ENCODE measurements at regions not wholly inside any gene's neighbourhood (a gene's known extent, or its start where the extent isn't known, plus 50 kb on each side); places are given as distances from the start of the nearest gene placed in this dataset.
"Not testable (repeated sequence)": the region's sequence is repeated elsewhere in the genome, so short reads cannot be mapped to it uniquely, and the experiment has no call there.

GRCh38 chr3:177351206-177351605 lies 153.9 kb upstream of the TBL1XR1 start:
- no peaks in the 10 kb centered on the region for H3K9me3 ChIP-seq
- no peaks in the 10 kb centered on the region for H3K4me1 ChIP-seq
- H3K36me3 ChIP-seq = no peaks in the 10 kb centered on the region
- no peak overlapping the region for H3K27ac ChIP-seq
- no peak for DNase-seq (ENCODE audit: low spot score in 2 of 2)
- H3K4me3 ChIP-seq = no peak overlapping the region
- no peak for TF ChIP-seq POLR2A (IDR thresholded peaks at IDR 0.05)
- no peak for TF ChIP-seq POLR2AphosphoS5 (IDR thresholded peaks at IDR 0.05)
- no peak for TF ChIP-seq CTCF (IDR thresholded peaks at IDR 0.05)
- no peaks in the 10 kb centered on the region for H3K27me3 ChIP-seq
- intact Hi-C loops (cut with DNase I; ENCODE audit: low total_unique reads) = no loop called here

GRCh38 chr3:177351757-177352158 lies 154.5 kb upstream of the TBL1XR1 start:
- TF ChIP-seq CTCF (IDR thresholded peaks at IDR 0.05) = no peak
- TF ChIP-seq POLR2A (IDR thresholded peaks at IDR 0.05) = no peak
- TF ChIP-seq POLR2AphosphoS5 (IDR thresholded peaks at IDR 0.05) = no peak
- Histone ChIP-seq H3K4me1 (no peaks in the 10 kb centered on the region), H3K9me3 (no peaks in the 10 kb centered on the region), H3K27me3 (no peaks in the 10 kb centered on the region), H3K4me3 (no peak overlapping the region), H3K27ac (no peak overlapping the region), H3K36me3 (no peaks in the 10 kb centered on the region)
- no peak for DNase-seq (ENCODE audit: low spot score in 2 of 2)
- intact Hi-C loops (cut with DNase I; ENCODE audit: low total_unique reads) = no loop called here

- H3K27ac ChIP-seq = no peak overlapping the region
- H3K36me3 ChIP-seq = no peaks in the 10 kb centered on the region
- H3K27me3 ChIP-seq = no peaks in the 10 kb centered on the region
- intact Hi-C loops (cut with DNase I; ENCODE audit: low total_unique reads) = no loop called here
- H3K4me1 ChIP-seq = peaks cover 2 to 3% of the 10 kb centered on the region in 2 donors
- no peak overlapping the region for H3K4me3 ChIP-seq
- no peak for DNase-seq (ENCODE audit: low spot score in 2 of 2)
- H3K9me3 ChIP-seq = no peaks in the 10 kb centered on the region
- TF ChIP-seq CTCF (IDR thresholded peaks at IDR 0.05) (no peak), POLR2A (IDR thresholded peaks at IDR 0.05) (no peak)
Observed at GRCh38 chr3:177352424-177352823, 155.1 kb upstream of the TBL1XR1 start.

DNA sequence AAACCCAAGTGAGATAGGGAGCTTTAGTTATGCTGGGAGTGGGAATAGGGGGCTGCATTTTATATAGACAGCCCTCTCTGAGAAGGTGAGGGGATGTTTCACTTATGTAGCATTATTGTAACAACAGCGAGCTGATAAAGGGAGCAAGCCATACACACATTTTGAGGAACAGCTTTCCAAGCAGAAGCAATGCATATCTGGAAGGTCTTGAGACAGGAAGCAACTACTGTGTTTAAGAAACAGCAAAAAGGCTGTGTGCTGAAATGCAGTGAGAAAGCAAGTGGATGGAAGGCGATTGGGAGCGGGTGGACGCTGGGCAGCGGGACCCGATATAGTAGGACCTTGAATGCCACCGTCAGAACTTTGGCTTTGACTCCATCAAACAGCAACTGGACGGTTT lies 155.9 kb upstream of the TBL1XR1 start:
- TF ChIP-seq POLR2A (IDR thresholded peaks at IDR 0.05) = no peak
- TF ChIP-seq POLR2AphosphoS5 (IDR thresholded peaks at IDR 0.05) = no peak
- no peak for TF ChIP-seq CTCF (IDR thresholded peaks at IDR 0.05)
- peaks cover 10% of the 10 kb centered on the region in 2 donors for H3K4me1 ChIP-seq
- H3K36me3 ChIP-seq = no peaks in the 10 kb centered on the region
- DNase-seq (ENCODE audit: low spot score in 2 of 2) = no peak
- H3K27me3 ChIP-seq = no peaks in the 10 kb centered on the region
- intact Hi-C loops (cut with DNase I; ENCODE audit: low total_unique reads) = no loop called here
- no peaks in the 10 kb centered on the region for H3K9me3 ChIP-seq
- H3K27ac ChIP-seq = no peak overlapping the region
- H3K4me3 ChIP-seq = no peak overlapping the region

DNA sequence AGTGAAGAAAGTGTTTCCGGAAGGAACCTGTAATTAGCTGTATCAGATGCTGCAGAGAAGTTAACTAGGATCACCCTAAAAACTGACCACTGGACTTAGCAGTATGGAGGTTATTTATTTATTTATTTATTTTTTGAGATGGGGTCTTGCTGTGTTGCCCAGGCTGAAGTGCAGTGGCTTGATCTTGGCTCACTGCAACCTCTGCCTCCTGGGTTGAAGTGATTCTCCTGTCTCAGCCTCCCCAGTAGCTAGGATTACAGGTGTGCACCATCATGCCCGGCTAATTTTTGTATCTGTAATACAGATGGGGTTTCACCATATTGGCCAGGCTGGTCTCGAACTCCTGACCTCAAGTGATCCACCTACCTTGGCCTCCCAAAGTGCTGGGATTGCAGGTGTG lies 156.6 kb upstream of the TBL1XR1 start:
- H3K4me3 ChIP-seq; H3K9me3 ChIP-seq; H3K27ac ChIP-seq; H3K27me3 ChIP-seq; H3K36me3 ChIP-seq; DNase-seq (ENCODE audit: low spot score in 2 of 2); intact Hi-C loops (cut with DNase I; ENCODE audit: low total_unique reads): not testable (repeated sequence)
- H3K4me1 ChIP-seq = peaks cover 10% of the 10 kb centered on the region in 2 donors

GRCh38 chr3:177354466-177354865 lies 157.2 kb upstream of the TBL1XR1 start:
- Histone ChIP-seq H3K27me3 (no peaks in the 10 kb centered on the region), H3K4me3 (no peak overlapping the region), H3K27ac (no peak overlapping the region), H3K4me1 (peaks cover 10% of the 10 kb centered on the region in 2 donors), H3K9me3 (no peaks in the 10 kb centered on the region), H3K36me3 (no peaks in the 10 kb centered on the region)
- TF ChIP-seq CTCF (IDR thresholded peaks at IDR 0.05) (no peak), POLR2A (IDR thresholded peaks at IDR 0.05) (no peak), POLR2AphosphoS5 (IDR thresholded peaks at IDR 0.05) (no peak)
- intact Hi-C loops (cut with DNase I; ENCODE audit: low total_unique reads) = no loop called here
- no peak for DNase-seq (ENCODE audit: low spot score in 2 of 2)

All from breast epithelium (tissue), 4 donors.